NCI-H526 (cell line): ENCODE measurements at regions not wholly inside any gene's neighbourhood (a gene's known extent, or its start where the extent isn't known, plus 50 kb on each side); places are given as distances from the start of the nearest gene placed in this dataset.
"Not testable (repeated sequence)": the region's sequence is repeated elsewhere in the genome, so short reads cannot be mapped to it uniquely, and the experiment has no call there.

Experiments used
- DNase-seq, 2 experiments: peaks; one replicate each; lab custom pipeline; 2025; lab: John Stamatoyannopoulos, UW

- DNase-seq: no peak
Measured at GRCh38 chr22:44576311-44577260, 78.6 kb upstream of the RTL6 start.

GRCh38 chr22:44575381-44576268 is 77.6 kb upstream of the RTL6 start:
- no peak for DNase-seq

- peak in 1 of 2 experiments; percentile 9 for DNase-seq
Measured at GRCh38 chr22:44574640-44575380, 76.8 kb upstream of the RTL6 start.

DNA sequence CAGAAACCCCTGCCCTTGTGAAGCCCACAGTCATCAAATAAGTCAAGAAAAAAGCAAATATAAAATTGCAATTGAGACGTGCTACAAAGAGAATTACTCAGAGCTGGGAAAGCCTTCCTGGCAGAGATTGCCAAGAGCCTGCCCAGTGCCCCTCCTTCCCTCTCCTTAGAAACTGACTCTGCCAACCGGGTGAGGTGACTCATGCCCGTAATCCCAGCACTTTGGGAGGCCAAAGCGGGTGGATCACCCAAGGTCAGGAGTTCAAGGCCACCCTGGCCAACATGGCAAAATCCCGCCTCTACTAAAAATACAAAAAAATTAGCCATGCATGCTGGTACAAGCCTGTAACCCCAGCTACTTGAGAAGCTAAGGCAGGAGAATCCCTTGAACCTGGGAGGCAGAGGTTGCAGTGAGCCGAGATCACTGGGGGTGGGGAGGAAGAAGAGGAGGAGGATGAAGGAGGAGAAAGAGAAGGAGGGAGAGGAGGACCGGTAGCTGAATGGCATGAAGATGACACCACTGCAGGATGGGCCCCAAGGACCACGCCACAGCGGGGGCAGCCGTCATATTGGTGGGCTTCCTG is 76.1 kb upstream of the RTL6 start:
- DNase-seq: no peak

GRCh38 chr22:44573451-44573850 is 75.4 kb upstream of the RTL6 start:
- DNase-seq: no peak

DNA sequence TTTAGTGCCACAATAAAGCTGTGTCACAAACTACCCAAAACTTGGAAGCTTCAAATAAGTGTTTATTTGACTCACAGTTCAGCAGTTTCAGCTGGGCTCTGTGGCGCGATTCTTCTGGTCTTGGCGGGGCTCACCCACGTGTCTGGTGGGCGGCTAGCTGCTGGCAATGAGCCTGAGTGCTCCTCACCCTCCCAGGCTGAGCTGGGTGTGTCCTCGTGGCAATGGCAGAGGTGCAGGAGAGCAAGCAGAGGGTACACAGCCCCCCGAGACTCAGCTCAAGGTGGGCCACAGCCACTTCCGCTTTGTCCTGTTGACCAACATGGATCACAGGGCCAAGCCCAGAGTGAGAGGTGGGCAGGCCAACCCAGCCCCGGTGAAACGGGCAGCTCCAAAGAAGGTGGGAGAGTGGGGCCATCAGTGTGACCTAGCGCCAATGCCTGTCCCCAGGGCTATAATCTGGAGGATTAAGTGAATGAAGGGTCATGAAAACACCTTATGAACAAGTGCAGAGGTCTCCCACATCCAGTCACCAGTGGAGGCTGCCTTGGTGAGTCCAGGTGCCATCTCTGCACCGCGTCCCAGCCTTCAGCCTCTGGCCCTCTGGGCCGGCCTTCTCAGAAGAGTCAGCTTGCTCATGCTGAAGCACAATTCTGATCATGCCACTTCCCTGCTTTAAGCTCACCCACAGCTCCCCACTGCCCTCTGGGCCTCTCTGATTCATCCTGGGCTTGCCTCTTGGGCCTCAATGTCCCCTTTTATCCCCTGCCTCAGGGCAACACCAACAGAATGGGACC is 74.6 kb upstream of the RTL6 start:
- DNase-seq: no peak

- no peak for DNase-seq
Measured at GRCh38 chr22:44571566-44572413, 73.8 kb upstream of the RTL6 start.

DNA sequence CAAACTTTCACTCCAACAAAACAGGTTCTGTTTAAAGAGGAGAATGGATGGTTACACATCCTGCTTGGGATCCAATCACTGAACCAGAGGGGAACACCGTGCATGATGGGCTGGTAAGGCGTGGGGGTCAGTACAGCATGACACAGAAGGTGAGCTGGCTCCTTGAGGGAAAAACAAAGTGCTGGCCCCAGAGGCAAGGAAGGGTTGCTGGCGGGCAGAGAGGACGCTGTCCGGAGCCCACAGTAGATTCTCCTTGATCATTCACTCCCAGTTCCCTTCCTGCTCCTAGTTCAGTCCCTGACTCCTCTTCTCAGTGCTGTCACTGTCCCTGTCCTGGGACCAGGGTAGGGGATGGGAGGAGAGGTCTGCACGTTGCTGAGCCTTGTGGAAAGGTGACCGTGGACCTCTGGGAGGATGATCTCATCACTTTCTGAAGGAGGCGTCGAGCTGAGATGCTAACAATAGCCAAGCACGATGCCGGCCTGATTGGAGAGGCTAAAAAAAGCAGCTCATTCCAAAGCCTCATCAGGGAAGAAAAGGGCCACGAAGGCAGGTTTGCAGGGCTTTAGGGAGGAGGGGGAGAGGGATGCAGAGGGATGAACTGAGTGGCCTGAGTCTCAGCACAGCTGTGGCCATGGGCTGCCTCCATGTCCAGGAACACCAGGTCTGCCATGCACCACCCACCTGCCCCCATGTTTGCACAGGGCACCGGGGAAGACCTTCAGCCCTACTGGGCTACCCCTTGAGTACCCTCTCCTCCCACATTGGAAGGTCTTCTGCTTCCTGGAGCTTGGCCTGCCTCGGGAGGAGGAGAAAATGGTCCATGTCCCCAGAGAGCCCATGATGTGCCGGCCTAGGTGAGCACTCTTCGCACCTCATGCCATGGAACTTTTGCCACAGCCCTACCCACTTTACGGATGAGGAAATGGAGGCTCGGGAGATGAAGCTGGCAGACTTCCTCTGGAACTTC is 72.7 kb upstream of the RTL6 start:
- no peak for DNase-seq

DNA sequence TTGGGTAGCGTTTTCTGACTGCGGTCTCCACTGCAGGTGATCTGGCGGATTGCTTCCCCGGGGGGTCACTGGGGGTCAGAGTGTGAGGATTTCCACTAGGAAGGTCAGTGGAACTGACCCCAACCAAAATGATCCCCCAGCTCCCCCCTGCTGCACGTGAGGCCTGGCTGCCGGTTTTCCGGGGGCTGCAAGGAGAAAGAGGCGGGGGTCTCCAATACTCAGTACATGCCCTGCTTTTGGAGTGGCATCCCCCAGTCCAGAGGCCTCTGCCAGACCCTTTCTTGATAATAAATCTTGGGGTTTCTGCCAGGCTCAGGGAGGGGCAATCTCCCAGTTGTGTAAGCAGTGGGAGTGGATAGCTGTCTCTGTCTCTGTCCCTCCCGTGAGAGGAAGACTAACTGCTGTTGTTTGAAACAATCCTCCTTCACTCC is 71.5 kb upstream of the RTL6 start:
- DNase-seq: no peak

DNA sequence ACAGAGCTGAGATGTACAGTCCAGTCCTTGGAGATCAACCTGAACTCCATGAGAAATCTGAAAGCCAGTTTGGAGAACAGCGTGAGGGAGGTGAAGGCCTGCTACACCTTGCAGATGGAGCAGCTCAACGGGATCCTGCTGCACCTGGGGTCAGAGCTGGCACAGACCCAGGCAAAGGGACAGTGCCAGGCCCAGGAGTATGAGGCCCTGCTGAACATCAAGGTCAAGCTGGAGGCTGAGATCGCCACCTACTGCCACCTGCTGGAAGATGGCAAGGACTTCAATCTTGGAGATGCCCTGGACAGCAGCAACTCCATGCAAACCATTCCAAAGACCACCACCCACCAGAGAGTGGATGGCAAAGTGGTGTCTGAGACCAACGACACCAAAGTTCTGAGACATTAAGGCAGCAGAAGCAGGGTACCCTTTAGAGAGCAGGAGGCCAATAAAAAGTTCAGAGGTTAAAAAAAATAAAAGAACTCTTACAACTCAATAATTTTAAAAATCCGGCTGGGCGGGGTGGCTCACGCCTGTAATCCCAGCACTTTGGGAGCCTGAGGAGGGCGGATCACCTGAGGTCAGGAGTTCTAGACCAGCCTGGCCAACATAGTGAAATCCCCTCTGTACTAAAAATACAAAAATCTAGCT is 69.9 kb upstream of the RTL6 start:
- peak in 1 of 2 experiments; percentile 51 for DNase-seq

DNA sequence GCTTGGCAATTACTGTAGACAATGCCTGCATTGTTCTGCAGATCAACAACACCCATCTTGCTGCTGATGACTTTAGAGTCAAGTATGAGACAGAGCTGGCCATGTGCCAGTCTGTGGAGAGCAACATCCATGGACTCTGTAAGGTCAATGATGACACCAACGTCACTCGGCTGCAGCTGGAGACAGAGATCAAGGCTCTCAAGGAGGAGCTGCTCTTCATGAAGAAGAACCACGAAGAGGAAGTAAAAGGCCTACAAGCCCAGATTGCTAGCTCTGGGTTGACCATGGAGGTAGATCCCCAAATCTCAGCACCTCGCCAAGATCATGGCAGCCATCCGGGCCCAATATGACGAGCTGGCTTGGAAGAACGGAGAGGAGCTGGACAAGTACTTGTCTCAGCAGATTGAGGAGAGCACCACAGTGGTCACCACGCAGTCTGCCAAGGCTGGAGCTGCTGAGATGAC is 69.4 kb upstream of the RTL6 start:
- DNase-seq: not testable (repeated sequence)

GRCh38 chr22:44566911-44567310 is 68.9 kb upstream of the RTL6 start:
- DNase-seq: no peak

DNA sequence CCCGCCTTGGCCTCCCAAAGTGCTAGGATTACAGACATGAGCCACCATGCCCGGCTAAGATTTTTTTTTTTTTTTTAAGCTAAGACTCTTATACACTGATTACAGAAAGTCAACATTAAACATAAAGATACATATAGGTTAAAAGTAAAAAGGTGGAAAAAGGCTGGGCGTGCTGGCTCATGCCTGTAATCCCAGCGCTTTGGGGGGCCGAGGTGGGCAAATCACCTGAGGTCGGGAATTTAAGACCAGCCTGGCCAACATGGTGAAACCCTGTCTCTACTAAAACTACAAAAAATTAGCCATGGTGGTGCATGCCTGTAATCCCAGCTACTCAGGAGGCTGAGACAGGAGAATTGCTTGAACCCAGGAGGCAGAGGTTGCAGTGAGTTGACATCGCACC is 64.6 kb upstream of the RTL6 start:
- DNase-seq: not testable (repeated sequence)

DNA sequence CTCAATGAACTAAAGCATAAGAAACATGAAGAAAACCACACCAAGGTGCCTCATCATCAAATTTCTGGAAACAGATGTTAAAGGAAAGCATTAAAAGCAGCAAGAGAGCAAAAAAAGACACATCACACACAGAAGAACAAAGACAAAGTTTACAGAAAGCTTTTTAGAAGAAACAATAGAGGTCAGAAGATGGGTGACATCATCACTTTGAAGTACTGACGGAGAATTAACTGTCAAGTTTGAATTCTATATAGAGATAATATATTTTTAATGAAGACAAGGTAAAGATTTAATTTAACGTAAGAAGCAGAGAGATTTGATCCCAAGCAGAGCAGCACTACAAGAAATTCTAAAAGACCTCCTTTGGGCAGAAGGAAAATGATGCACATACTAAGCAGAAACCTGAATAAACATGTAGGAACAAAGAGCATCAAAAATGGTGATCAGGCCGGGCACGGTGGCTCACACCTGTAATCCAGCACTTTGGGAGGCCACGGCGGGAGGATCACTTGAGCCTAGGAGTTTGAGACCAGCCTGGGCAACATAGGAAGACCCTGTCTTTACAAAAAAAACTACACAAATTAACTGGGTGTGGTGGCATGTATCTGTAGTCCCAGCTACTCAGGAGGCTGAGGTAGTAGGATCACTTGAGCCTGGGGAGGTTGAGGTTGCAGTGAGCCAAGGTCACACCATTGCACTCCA is 63.3 kb upstream of the RTL6 start:
- no peak for DNase-seq

DNA sequence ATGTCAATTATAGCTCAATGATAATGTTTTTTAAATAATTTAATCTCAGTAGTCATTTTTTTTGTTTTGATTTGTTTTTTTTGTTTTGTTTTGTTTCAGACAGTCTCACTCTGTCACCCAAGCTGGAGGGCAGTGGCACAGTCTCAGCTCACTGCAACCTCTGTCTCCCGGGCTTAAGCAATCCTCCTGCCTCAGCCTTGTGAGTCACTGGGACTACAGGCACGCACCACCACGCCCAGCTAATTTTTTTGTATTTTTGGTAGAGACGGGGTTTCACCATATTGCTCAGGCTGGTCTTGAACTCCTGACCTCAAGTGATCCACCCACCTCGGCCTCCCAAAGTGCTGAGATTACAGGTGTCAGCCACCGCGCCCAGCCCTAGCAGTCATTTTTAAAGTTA is 60.6 kb upstream of the RTL6 start:
- not testable (repeated sequence) for DNase-seq

GRCh38 chr22:44557872-44558271 is 59.8 kb upstream of the RTL6 start:
- DNase-seq: not testable (repeated sequence)

DNA sequence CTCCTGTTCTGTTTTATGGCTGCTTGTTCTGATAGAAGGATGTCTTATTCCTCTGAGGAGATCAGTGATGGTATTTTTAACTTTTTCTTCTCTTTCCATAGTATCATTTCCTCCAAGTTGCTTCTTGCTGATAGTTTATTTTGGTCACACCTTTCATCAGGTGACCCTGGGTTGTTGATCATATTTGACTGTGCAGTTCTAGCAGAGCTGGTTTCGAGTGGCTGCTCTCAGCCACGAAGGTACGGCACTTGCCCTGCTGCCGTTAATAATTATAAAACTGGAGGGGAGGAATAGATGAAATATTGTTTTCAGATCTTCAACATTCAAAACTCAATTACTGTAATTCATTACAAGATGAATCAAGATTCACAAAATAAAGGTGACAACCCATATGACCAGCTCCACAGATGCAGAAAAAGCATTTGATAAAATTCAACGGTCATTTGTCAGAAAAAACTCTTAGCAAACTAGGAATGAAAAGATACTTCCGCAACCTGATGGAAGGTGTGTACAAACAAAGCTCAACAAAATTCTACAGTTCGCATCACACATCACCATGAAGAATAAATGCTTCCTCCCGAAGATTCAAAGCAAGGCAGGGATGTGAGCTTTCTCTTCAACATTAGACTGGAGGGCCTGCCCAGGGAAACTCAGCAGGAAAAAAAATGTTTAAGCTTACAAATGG is 59.2 kb upstream of the RTL6 start:
- DNase-seq: no peak
